Erythroblast (primary cell): ENCODE measurements at regions not wholly inside any gene's neighbourhood (a gene's known extent, or its start where the extent isn't known, plus 50 kb on each side); places are given as distances from the start of the nearest gene placed in this dataset.

Experiments
- DNase-seq, 2 experiments: peaks; one replicate each; lab custom pipeline; 2025; lab: John Stamatoyannopoulos, UW
- GATA1 ChIP-seq: IDR thresholded peaks from 2 replicates; pipeline ENCODE4 v1.6.1; 2011; ENCODE audit warnings: low read depth, mild to moderate bottlenecking, control low read depth, low read length, moderate library complexity
- POLR2A ChIP-seq: IDR thresholded peaks from 2 replicates; pipeline ENCODE4 v1.6.1; 2011; ENCODE audit warnings: mild to moderate bottlenecking, low read length

- DNase-seq = no peak
These were observed 76.2 kb upstream of the IRS2 start for GRCh38 chr13:109862627-109863026.

GRCh38 chr13:109859898-109860297 lies 73.5 kb upstream of the IRS2 start:
- TF ChIP-seq GATA1 (no peak), POLR2A (no peak)
- DNase-seq = no peak

More at GRCh38 chr13:109862627-109863026, 76.2 kb upstream of the IRS2 start:
- TF ChIP-seq GATA1 = no peak

GRCh38 chr13:109859216-109859835 lies 72.9 kb upstream of the IRS2 start:
- no peak for DNase-seq
- TF ChIP-seq POLR2A (no peak), GATA1 (no peak)

GRCh38 chr13:109858319-109858718 lies 71.9 kb upstream of the IRS2 start:
- no peak for DNase-seq
- TF ChIP-seq GATA1 = no peak
- TF ChIP-seq POLR2A = no peak

- DNase-seq = no peak
- TF ChIP-seq GATA1 = no peak
- TF ChIP-seq POLR2A = no peak
These were observed 71.4 kb upstream of the IRS2 start for GRCh38 chr13:109857803-109858202.

GRCh38 chr13:109857325-109857724 lies 70.9 kb upstream of the IRS2 start:
- no peak for DNase-seq
- no peak for TF ChIP-seq GATA1
- no peak for TF ChIP-seq POLR2A

- DNase-seq = no peak
- TF ChIP-seq GATA1 (no peak), POLR2A (no peak)
These were observed 70.0 kb upstream of the IRS2 start for GRCh38 chr13:109856350-109856749.

- DNase-seq = no peak
- TF ChIP-seq GATA1 (no peak), POLR2A (no peak)
These were observed 66.8 kb upstream of the IRS2 start for GRCh38 chr13:109853153-109853552.

- no peak for DNase-seq
- TF ChIP-seq GATA1 (no peak), POLR2A (no peak)
These were observed 59.8 kb upstream of the IRS2 start for GRCh38 chr13:109846185-109846584.

- no peak for TF ChIP-seq GATA1
- TF ChIP-seq POLR2A = no peak
- no peak for DNase-seq
These were observed 58.0 kb upstream of the IRS2 start for GRCh38 chr13:109844396-109844795.

GRCh38 chr13:109843695-109844094 lies 57.3 kb upstream of the IRS2 start:
- no peak for DNase-seq
- TF ChIP-seq POLR2A (no peak), GATA1 (no peak)

- TF ChIP-seq GATA1 (no peak), POLR2A (no peak)
- DNase-seq = no peak
These were observed 56.0 kb upstream of the IRS2 start for GRCh38 chr13:109842212-109842920.

GRCh38 chr13:109840893-109841287 lies 54.5 kb upstream of the IRS2 start:
- no peak for DNase-seq

GRCh38 chr13:109840201-109840892 lies 54.0 kb upstream of the IRS2 start:
- DNase-seq = no peak
- TF ChIP-seq GATA1 (no peak), POLR2A (no peak)

More at GRCh38 chr13:109840893-109841287, 54.5 kb upstream of the IRS2 start:
- no peak for TF ChIP-seq GATA1
